ENCODE measurements at regions not wholly inside any gene's neighbourhood (a gene's known extent, or its start where the extent isn't known, plus 50 kb on each side); places are given as distances from the start of the nearest gene placed in this dataset.

- no peak for TF ChIP-seq CTCF (IDR thresholded peaks at IDR 0.05; ENCODE audit: insufficient read depth, low read length, severe bottlenecking)
- DNase-seq (ENCODE audit: low read depth): no peak
- Histone ChIP-seq H3K36me3 (ENCODE audit: control insufficient read depth, insufficient read depth, low read length) (no peaks in the 10 kb centered on the region), H3K4me3 (ENCODE audit: low read depth, low read length) (no peak overlapping the region), H3K27me3 (ENCODE audit: control insufficient read depth, insufficient read depth, low read length) (no peaks in the 10 kb centered on the region)
- no peak for FAIRE-seq
Observed at GRCh38 chr21:28111151-28111619, 881.5 kb downstream of the LTN1 start.

DNA sequence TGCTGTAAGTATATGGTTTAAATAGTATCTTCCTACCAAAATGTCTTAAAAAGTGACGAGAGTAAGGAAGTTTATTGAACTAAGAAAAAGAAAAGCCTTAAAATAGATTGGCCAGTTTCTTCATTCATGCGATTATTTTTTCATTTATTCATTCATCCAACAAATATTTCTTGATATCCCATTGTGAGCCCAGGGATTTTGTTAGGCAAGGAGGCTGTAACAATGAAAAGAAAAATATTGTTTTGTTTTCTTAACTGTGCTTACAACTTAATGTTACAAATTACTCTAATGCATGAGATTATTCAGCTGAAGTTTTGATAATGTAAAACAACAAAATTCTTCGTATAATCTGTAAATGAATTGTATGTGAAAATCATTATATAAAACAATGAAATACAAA is 882.0 kb downstream of the LTN1 start:
- DNase-seq (ENCODE audit: low read depth) (no peak), FAIRE-seq (no peak)
- Histone ChIP-seq H3K36me3 (ENCODE audit: control insufficient read depth, insufficient read depth, low read length) (no peaks in the 10 kb centered on the region), H3K27me3 (ENCODE audit: control insufficient read depth, insufficient read depth, low read length) (no peaks in the 10 kb centered on the region), H3K4me3 (ENCODE audit: low read depth, low read length) (no peak overlapping the region)
- no peak for TF ChIP-seq CTCF (IDR thresholded peaks at IDR 0.05; ENCODE audit: insufficient read depth, low read length, severe bottlenecking)

- DNase-seq (ENCODE audit: low read depth) (no peak), FAIRE-seq (no peak)
- Histone ChIP-seq H3K4me3 (ENCODE audit: low read depth, low read length) (no peak overlapping the region), H3K36me3 (ENCODE audit: control insufficient read depth, insufficient read depth, low read length) (no peaks in the 10 kb centered on the region), H3K27me3 (ENCODE audit: control insufficient read depth, insufficient read depth, low read length) (no peaks in the 10 kb centered on the region)
- TF ChIP-seq CTCF (IDR thresholded peaks at IDR 0.05; ENCODE audit: insufficient read depth, low read length, severe bottlenecking): no peak
Observed at GRCh38 chr21:28110074-28110473, 882.6 kb downstream of the LTN1 start.

GRCh38 chr21:28106370-28106890 is 886.2 kb downstream of the LTN1 start:
- Histone ChIP-seq H3K36me3 (ENCODE audit: control insufficient read depth, insufficient read depth, low read length) (no peaks in the 10 kb centered on the region), H3K27me3 (ENCODE audit: control insufficient read depth, insufficient read depth, low read length) (no peaks in the 10 kb centered on the region), H3K4me3 (ENCODE audit: low read depth, low read length) (no peak overlapping the region)
- FAIRE-seq: no peak
- TF ChIP-seq CTCF (IDR thresholded peaks at IDR 0.05; ENCODE audit: insufficient read depth, low read length, severe bottlenecking): no peak
- no peak for DNase-seq (ENCODE audit: low read depth)

GRCh38 chr21:28104346-28104745 is 888.3 kb downstream of the LTN1 start:
- TF ChIP-seq CTCF (IDR thresholded peaks at IDR 0.05; ENCODE audit: insufficient read depth, low read length, severe bottlenecking): no peak
- Histone ChIP-seq H3K36me3 (ENCODE audit: control insufficient read depth, insufficient read depth, low read length) (no peaks in the 10 kb centered on the region), H3K4me3 (ENCODE audit: low read depth, low read length) (no peak overlapping the region), H3K27me3 (ENCODE audit: control insufficient read depth, insufficient read depth, low read length) (no peaks in the 10 kb centered on the region)
- DNase-seq (ENCODE audit: low read depth) (no peak), FAIRE-seq (no peak)

DNA sequence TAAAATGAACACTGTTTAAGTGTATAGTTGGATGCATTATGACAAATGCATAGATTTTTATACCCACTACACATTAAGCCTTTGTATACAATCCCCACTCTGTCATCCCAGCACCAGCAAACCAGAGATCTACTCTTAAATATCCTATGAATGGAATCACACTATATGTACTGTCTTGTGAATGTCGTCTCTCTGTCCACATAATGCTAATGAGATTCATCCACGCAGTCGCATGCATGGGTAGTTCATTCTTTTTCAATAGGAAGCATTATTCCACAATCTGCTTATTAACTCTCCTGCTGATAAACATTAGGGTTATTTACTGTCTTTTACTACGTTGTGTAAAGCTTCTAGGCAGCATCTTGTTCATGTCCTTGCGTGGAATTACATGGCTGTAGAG is 892.3 kb downstream of the LTN1 start:
- FAIRE-seq (no peak), DNase-seq (ENCODE audit: low read depth) (no peak)
- no peak for TF ChIP-seq CTCF (IDR thresholded peaks at IDR 0.05; ENCODE audit: insufficient read depth, low read length, severe bottlenecking)
- Histone ChIP-seq H3K4me3 (ENCODE audit: low read depth, low read length) (no peak overlapping the region), H3K27me3 (ENCODE audit: control insufficient read depth, insufficient read depth, low read length) (no peaks in the 10 kb centered on the region), H3K36me3 (ENCODE audit: control insufficient read depth, insufficient read depth, low read length) (no peaks in the 10 kb centered on the region)
